ENCODE measurements at regions not wholly inside any gene's neighbourhood (a gene's known extent, or its start where the extent isn't known, plus 50 kb on each side); places are given as distances from the start of the nearest gene placed in this dataset.

- Mint-ChIP-seq H3K36me3 (ENCODE audit: insufficient read depth, unreplicated experiment) (no peaks in the 10 kb centered on the region), H3K27ac (ENCODE audit: unreplicated experiment) (no peak overlapping the region)
- BruUV-seq (replicated peaks), result no TSS peak
Measured at GRCh38 chr3:182565916-182566796, 227.1 kb upstream of the ATP11B start.

GRCh38 chr3:182567700-182568099 lies 225.6 kb upstream of the ATP11B start:
- TF ChIP-seq, protein P1, sequence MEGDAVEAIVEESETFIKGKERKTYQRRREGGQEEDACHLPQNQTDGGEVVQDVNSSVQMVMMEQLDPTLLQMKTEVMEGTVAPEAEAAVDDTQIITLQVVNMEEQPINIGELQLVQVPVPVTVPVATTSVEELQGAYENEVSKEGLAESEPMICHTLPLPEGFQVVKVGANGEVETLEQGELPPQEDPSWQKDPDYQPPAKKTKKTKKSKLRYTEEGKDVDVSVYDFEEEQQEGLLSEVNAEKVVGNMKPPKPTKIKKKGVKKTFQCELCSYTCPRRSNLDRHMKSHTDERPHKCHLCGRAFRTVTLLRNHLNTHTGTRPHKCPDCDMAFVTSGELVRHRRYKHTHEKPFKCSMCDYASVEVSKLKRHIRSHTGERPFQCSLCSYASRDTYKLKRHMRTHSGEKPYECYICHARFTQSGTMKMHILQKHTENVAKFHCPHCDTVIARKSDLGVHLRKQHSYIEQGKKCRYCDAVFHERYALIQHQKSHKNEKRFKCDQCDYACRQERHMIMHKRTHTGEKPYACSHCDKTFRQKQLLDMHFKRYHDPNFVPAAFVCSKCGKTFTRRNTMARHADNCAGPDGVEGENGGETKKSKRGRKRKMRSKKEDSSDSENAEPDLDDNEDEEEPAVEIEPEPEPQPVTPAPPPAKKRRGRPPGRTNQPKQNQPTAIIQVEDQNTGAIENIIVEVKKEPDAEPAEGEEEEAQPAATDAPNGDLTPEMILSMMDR (IDR thresholded peaks at IDR 0.05; ENCODE audit: insufficient read depth in 1 of 2, low read depth in 1 of 2, low read length in 1 of 2, severe bottlenecking in 1 of 2, unreplicated experiment in 1 of 2), result no peak
- H3K4me3 ChIP-seq (ENCODE audit: low read depth, low read length), result no peak overlapping the region
- no peaks in the 10 kb centered on the region for H3K36me3 ChIP-seq (ENCODE audit: control insufficient read depth, insufficient read depth, low read length)
- Mint-ChIP-seq H3K36me3 (ENCODE audit: insufficient read depth, unreplicated experiment) (no peaks in the 10 kb centered on the region), H3K9me3 (ENCODE audit: unreplicated experiment) (no peaks in the 10 kb centered on the region), H3K27ac (ENCODE audit: unreplicated experiment) (no peak overlapping the region), H3K27me3 (ENCODE audit: insufficient read depth, unreplicated experiment) (peaks cover 4% of the 10 kb centered on the region), H3K4me3 (ENCODE audit: unreplicated experiment) (no peak overlapping the region), H3K4me1 (ENCODE audit: low read depth, unreplicated experiment) (no peaks in the 10 kb centered on the region)
- ChIA-PET POLR2A (no interaction called here), CTCF (no interaction called here)
- no peaks in the 10 kb centered on the region for H3K27me3 ChIP-seq (replicated peaks; ENCODE audit: control insufficient read depth, insufficient read depth, low read length)
- no peaks in the 10 kb centered on the region for H3K4me1 ChIP-seq
- DNase-seq, result no peak
- H3K9me3 ChIP-seq, result no peaks in the 10 kb centered on the region
- no TSS peak for BruUV-seq (replicated peaks)
- intact Hi-C loops (cut with micrococcal nuclease; ENCODE audit: unreplicated experiment), result no loop called here

More at GRCh38 chr3:182565916-182566796, 227.1 kb upstream of the ATP11B start:
- H3K27me3 Mint-ChIP-seq (ENCODE audit: insufficient read depth, unreplicated experiment), result peaks cover 5% of the 10 kb centered on the region
- ChIA-PET CTCF (no interaction called here), POLR2A (no interaction called here)
- DNase-seq, result no peak
- H3K4me1 Mint-ChIP-seq (ENCODE audit: low read depth, unreplicated experiment), result no peaks in the 10 kb centered on the region
- no peak overlapping the region for H3K4me3 Mint-ChIP-seq (ENCODE audit: unreplicated experiment)
- Histone ChIP-seq H3K4me3 (ENCODE audit: low read depth, low read length) (no peak overlapping the region), H3K4me1 (no peaks in the 10 kb centered on the region), H3K27me3 (replicated peaks; ENCODE audit: control insufficient read depth, insufficient read depth, low read length) (no peaks in the 10 kb centered on the region), H3K9me3 (no peaks in the 10 kb centered on the region), H3K36me3 (ENCODE audit: control insufficient read depth, insufficient read depth, low read length) (no peaks in the 10 kb centered on the region)
- intact Hi-C loops (cut with micrococcal nuclease; ENCODE audit: unreplicated experiment), result no loop called here
- TF ChIP-seq, protein P1 (IDR thresholded peaks at IDR 0.05; ENCODE audit: insufficient read depth in 1 of 2, low read depth in 1 of 2, low read length in 1 of 2, severe bottlenecking in 1 of 2, unreplicated experiment in 1 of 2), result no peak
- H3K9me3 Mint-ChIP-seq (ENCODE audit: unreplicated experiment), result no peaks in the 10 kb centered on the region

DNA sequence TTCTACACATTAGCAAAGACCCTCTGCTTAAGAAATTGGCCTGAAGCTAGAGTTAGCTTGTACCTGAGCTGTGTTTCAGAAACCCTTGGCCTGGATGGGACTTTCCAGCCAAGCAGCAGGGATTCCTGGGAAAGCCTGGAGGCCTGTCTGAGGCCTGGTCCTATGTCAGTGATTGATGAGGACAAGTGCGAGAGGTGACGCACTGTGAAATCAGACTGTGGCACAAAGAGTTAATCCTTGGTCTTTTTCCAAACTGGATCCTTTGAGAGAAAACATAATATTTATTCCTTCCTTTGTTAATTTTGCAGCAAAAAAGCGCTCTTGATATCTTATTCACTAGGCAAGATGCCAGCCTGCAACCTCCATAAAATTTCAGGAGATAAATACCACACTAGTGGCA lies 225.0 kb upstream of the ATP11B start:
- H3K4me1 ChIP-seq, result no peaks in the 10 kb centered on the region
- H3K36me3 ChIP-seq (ENCODE audit: control insufficient read depth, insufficient read depth, low read length), result no peaks in the 10 kb centered on the region
- CTCF ChIA-PET, result no interaction called here
- H3K9me3 ChIP-seq, result no peaks in the 10 kb centered on the region
- Mint-ChIP-seq H3K9me3 (ENCODE audit: unreplicated experiment) (peaks cover 3% of the 10 kb centered on the region), H3K36me3 (ENCODE audit: insufficient read depth, unreplicated experiment) (no peaks in the 10 kb centered on the region), H3K4me3 (ENCODE audit: unreplicated experiment) (no peak overlapping the region), H3K27ac (ENCODE audit: unreplicated experiment) (no peak overlapping the region), H3K4me1 (ENCODE audit: low read depth, unreplicated experiment) (no peaks in the 10 kb centered on the region), H3K27me3 (ENCODE audit: insufficient read depth, unreplicated experiment) (peaks cover 4% of the 10 kb centered on the region)
- H3K27me3 ChIP-seq (replicated peaks; ENCODE audit: control insufficient read depth, insufficient read depth, low read length), result no peaks in the 10 kb centered on the region
- H3K4me3 ChIP-seq (ENCODE audit: low read depth, low read length), result no peak overlapping the region
- POLR2A ChIA-PET, result no interaction called here
- DNase-seq, result no peak
- BruUV-seq (replicated peaks), result no TSS peak
- intact Hi-C loops (cut with micrococcal nuclease; ENCODE audit: unreplicated experiment), result no loop called here
- TF ChIP-seq, protein P1 (IDR thresholded peaks at IDR 0.05; ENCODE audit: insufficient read depth in 1 of 2, low read depth in 1 of 2, low read length in 1 of 2, severe bottlenecking in 1 of 2, unreplicated experiment in 1 of 2), result no peak
